T-helper 17 cell (primary cell): ENCODE measurements at regions not wholly inside any gene's neighbourhood (a gene's known extent, or its start where the extent isn't known, plus 50 kb on each side); places are given as distances from the start of the nearest gene placed in this dataset.
"Not testable (repeated sequence)": the region's sequence is repeated elsewhere in the genome, so short reads cannot be mapped to it uniquely, and the experiment has no call there.

Experiments used
- ATAC-seq: fragments of 150-1000 bp; cut with Tn5 transposase; 2 replicates; pipeline ENCODE4 v1.10.0; 2021; ENCODE audit warnings: mild to moderate bottlenecking, moderate library complexity
- DNase-seq, 3 donors: peaks; one replicate each; pipeline versions ENCODE4 v3.0.0 to v3.0.0-alpha.2; 2020 to 2021
- H3K9me3 ChIP-seq: one replicate; pipeline ENCODE4 v1.7.0; 2013; ENCODE audit warnings: low read length, mild to moderate bottlenecking; ENCODE audit not compliant: control insufficient read depth, poor library complexity, severe bottlenecking
- H3K27ac Mint-ChIP-seq: one replicate; pipeline ENCODE4 v1.8.0; 2022; ENCODE audit warnings: mild to moderate bottlenecking, moderate library complexity, mixed read lengths
- H3K27me3 Mint-ChIP-seq: one replicate; pipeline ENCODE4 v1.8.0; 2022; ENCODE audit warnings: mixed read lengths
- H3K36me3 Mint-ChIP-seq: one replicate; pipeline ENCODE4 v1.8.0; 2022; ENCODE audit warnings: low read depth, mixed read lengths
- H3K4me1 Mint-ChIP-seq: one replicate; pipeline ENCODE4 v1.8.0; 2022; ENCODE audit warnings: mild to moderate bottlenecking, mixed read lengths
- H3K4me3 Mint-ChIP-seq: one replicate; pipeline ENCODE4 v1.8.0; 2022; ENCODE audit warnings: mild to moderate bottlenecking, moderate library complexity, mixed read lengths

- no peaks in the 10 kb centered on the region for H3K9me3 ChIP-seq
- DNase-seq, result no peak
- Mint-ChIP-seq H3K4me3 (no peak overlapping the region), H3K27ac (peak overlapping the region; percentile 49), H3K27me3 (no peaks in the 10 kb centered on the region), H3K36me3 (no peaks in the 10 kb centered on the region), H3K4me1 (peaks cover 4% of the 10 kb centered on the region)
- no peak for ATAC-seq
Observed at GRCh38 chrX:13212191-13212651, 107.6 kb downstream of the ATXN3L start.

GRCh38 chrX:13210142-13210541 is 109.7 kb downstream of the ATXN3L start:
- not testable (repeated sequence) for H3K36me3 Mint-ChIP-seq, H3K4me3 Mint-ChIP-seq, DNase-seq, H3K27me3 Mint-ChIP-seq, H3K9me3 ChIP-seq, ATAC-seq, H3K27ac Mint-ChIP-seq, H3K4me1 Mint-ChIP-seq

GRCh38 chrX:13209704-13210103 is 110.1 kb downstream of the ATXN3L start:
- not testable (repeated sequence) for H3K27ac Mint-ChIP-seq, H3K4me1 Mint-ChIP-seq, H3K9me3 ChIP-seq, DNase-seq, H3K4me3 Mint-ChIP-seq, ATAC-seq, H3K27me3 Mint-ChIP-seq, H3K36me3 Mint-ChIP-seq

GRCh38 chrX:13208281-13208935 is 111.4 kb downstream of the ATXN3L start:
- DNase-seq (no peak), ATAC-seq (no peak)
- H3K27ac Mint-ChIP-seq, result no peak overlapping the region
- H3K4me1 Mint-ChIP-seq, result peaks cover 2% of the 10 kb centered on the region
- no peaks in the 10 kb centered on the region for H3K9me3 ChIP-seq
- no peaks in the 10 kb centered on the region for H3K36me3 Mint-ChIP-seq
- H3K27me3 Mint-ChIP-seq, result no peaks in the 10 kb centered on the region
- no peak overlapping the region for H3K4me3 Mint-ChIP-seq

- ATAC-seq (no peak), DNase-seq (no peak)
- H3K27me3 Mint-ChIP-seq, result no peaks in the 10 kb centered on the region
- H3K9me3 ChIP-seq, result no peaks in the 10 kb centered on the region
- no peaks in the 10 kb centered on the region for H3K36me3 Mint-ChIP-seq
- no peak overlapping the region for H3K4me3 Mint-ChIP-seq
- H3K4me1 Mint-ChIP-seq, result no peaks in the 10 kb centered on the region
- H3K27ac Mint-ChIP-seq, result no peak overlapping the region
Observed at GRCh38 chrX:13203271-13203670, 116.6 kb downstream of the ATXN3L start.

GRCh38 chrX:13201605-13202219 is 118.1 kb downstream of the ATXN3L start:
- Mint-ChIP-seq H3K27me3 (no peaks in the 10 kb centered on the region), H3K4me1 (no peaks in the 10 kb centered on the region), H3K27ac (no peak overlapping the region), H3K4me3 (no peak overlapping the region), H3K36me3 (no peaks in the 10 kb centered on the region)
- ATAC-seq (no peak), DNase-seq (no peak)
- no peaks in the 10 kb centered on the region for H3K9me3 ChIP-seq

- Mint-ChIP-seq H3K27me3 (no peaks in the 10 kb centered on the region), H3K4me3 (no peak overlapping the region), H3K4me1 (no peaks in the 10 kb centered on the region), H3K36me3 (no peaks in the 10 kb centered on the region), H3K27ac (no peak overlapping the region)
- H3K9me3 ChIP-seq, result no peaks in the 10 kb centered on the region
- DNase-seq (no peak), ATAC-seq (no peak)
Observed at GRCh38 chrX:13200398-13200797, 119.5 kb downstream of the ATXN3L start.

- Mint-ChIP-seq H3K4me3 (no peak overlapping the region), H3K27ac (no peak overlapping the region), H3K36me3 (no peaks in the 10 kb centered on the region), H3K4me1 (no peaks in the 10 kb centered on the region), H3K27me3 (no peaks in the 10 kb centered on the region)
- no peak for ATAC-seq
- H3K9me3 ChIP-seq, result no peaks in the 10 kb centered on the region
- no peak for DNase-seq
Observed at GRCh38 chrX:13198762-13199064, 121.1 kb downstream of the ATXN3L start.

GRCh38 chrX:13198056-13198761 is 121.6 kb downstream of the ATXN3L start:
- no peak for ATAC-seq
- Mint-ChIP-seq H3K4me1 (no peaks in the 10 kb centered on the region), H3K36me3 (no peaks in the 10 kb centered on the region), H3K27ac (no peak overlapping the region), H3K27me3 (no peaks in the 10 kb centered on the region), H3K4me3 (no peak overlapping the region)
- H3K9me3 ChIP-seq, result no peaks in the 10 kb centered on the region
- no peak for DNase-seq

- ATAC-seq (no peak), DNase-seq (no peak)
- no peaks in the 10 kb centered on the region for H3K36me3 Mint-ChIP-seq
- H3K27me3 Mint-ChIP-seq, result no peaks in the 10 kb centered on the region
- no peaks in the 10 kb centered on the region for H3K9me3 ChIP-seq
- no peak overlapping the region for H3K4me3 Mint-ChIP-seq
- H3K4me1 Mint-ChIP-seq, result no peaks in the 10 kb centered on the region
- no peak overlapping the region for H3K27ac Mint-ChIP-seq
Observed at GRCh38 chrX:13196782-13197181, 123.1 kb downstream of the ATXN3L start.

- no peak for ATAC-seq
- no peaks in the 10 kb centered on the region for H3K9me3 ChIP-seq
- Mint-ChIP-seq H3K4me3 (no peak overlapping the region), H3K27ac (no peak overlapping the region), H3K36me3 (no peaks in the 10 kb centered on the region), H3K27me3 (no peaks in the 10 kb centered on the region), H3K4me1 (no peaks in the 10 kb centered on the region)
- DNase-seq, result no peak
Observed at GRCh38 chrX:13195340-13195739, 124.5 kb downstream of the ATXN3L start.

GRCh38 chrX:13194291-13195103 is 125.4 kb downstream of the ATXN3L start:
- ATAC-seq (no peak), DNase-seq (no peak)
- H3K4me1 Mint-ChIP-seq, result no peaks in the 10 kb centered on the region
- no peak overlapping the region for H3K4me3 Mint-ChIP-seq
- H3K36me3 Mint-ChIP-seq, result no peaks in the 10 kb centered on the region
- H3K27me3 Mint-ChIP-seq, result no peaks in the 10 kb centered on the region
- no peak overlapping the region for H3K27ac Mint-ChIP-seq
- no peaks in the 10 kb centered on the region for H3K9me3 ChIP-seq

GRCh38 chrX:13190051-13190450 is 129.8 kb downstream of the ATXN3L start:
- Mint-ChIP-seq H3K27me3 (no peaks in the 10 kb centered on the region), H3K36me3 (no peaks in the 10 kb centered on the region), H3K4me3 (no peak overlapping the region), H3K4me1 (no peaks in the 10 kb centered on the region), H3K27ac (no peak overlapping the region)
- no peaks in the 10 kb centered on the region for H3K9me3 ChIP-seq
- ATAC-seq, result no peak
- no peak for DNase-seq
